ENCODE measurements at regions not wholly inside any gene's neighbourhood (a gene's known extent, or its start where the extent isn't known, plus 50 kb on each side); places are given as distances from the start of the nearest gene placed in this dataset.

- no peak for DNase-seq
These were observed 169.9 kb downstream of the BCL11A start for GRCh38 chr2:60383401-60384143.

GRCh38 chr2:60380411-60380810 lies 173.0 kb downstream of the BCL11A start:
- Histone ChIP-seq H3K79me2 (ENCODE audit: low read length) (no peaks in the 10 kb centered on the region), H2AFZ (ENCODE audit: low read length) (no peak overlapping the region), H3K27me3 (replicated peaks; ENCODE audit: insufficient read depth, low read length) (no peaks in the 10 kb centered on the region), H3K4me3 (ENCODE audit: low read length) (no peak overlapping the region), H3K4me2 (ENCODE audit: low read depth, low read length) (no peak overlapping the region), H3F3A (ENCODE audit: insufficient read depth, low read length) (no peaks in the 10 kb centered on the region), H3K9me3 (replicated peaks; ENCODE audit: insufficient read depth, low read length) (no peaks in the 10 kb centered on the region), H3K27ac (ENCODE audit: low read length) (no peak overlapping the region), H3K9ac (ENCODE audit: low read length) (no peak overlapping the region), H3K9me2 (replicated peaks; ENCODE audit: insufficient read depth, low read length) (no peaks in the 10 kb centered on the region), H3K36me3 (replicated peaks; ENCODE audit: insufficient read depth, low read length) (no peaks in the 10 kb centered on the region), H4K20me1 (ENCODE audit: insufficient read depth, low read length) (no peaks in the 10 kb centered on the region), H3K4me1 (ENCODE audit: low read length) (no peaks in the 10 kb centered on the region)
- no peak for DNase-seq
- TF ChIP-seq CTCF (IDR thresholded peaks at IDR 0.05; ENCODE audit: low read length) (no peak), EZH2 (optimal IDR thresholded peaks at IDR 0.05; ENCODE audit: low read depth, low read length) (no peak), EZH2phosphoT487 (IDR thresholded peaks at IDR 0.05; ENCODE audit: low read length) (no peak)

More at GRCh38 chr2:60383401-60384143, 169.9 kb downstream of the BCL11A start:
- no peak for TF ChIP-seq EZH2phosphoT487 (IDR thresholded peaks at IDR 0.05; ENCODE audit: low read length)
- no peak for TF ChIP-seq CTCF (IDR thresholded peaks at IDR 0.05; ENCODE audit: low read length)
- no peak for TF ChIP-seq EZH2 (optimal IDR thresholded peaks at IDR 0.05; ENCODE audit: low read depth, low read length)
- H3F3A ChIP-seq (ENCODE audit: insufficient read depth, low read length), result no peaks in the 10 kb centered on the region
- H3K4me1 ChIP-seq (ENCODE audit: low read length), result no peaks in the 10 kb centered on the region
- no peaks in the 10 kb centered on the region for H3K27me3 ChIP-seq (replicated peaks; ENCODE audit: insufficient read depth, low read length)
- no peaks in the 10 kb centered on the region for H3K79me2 ChIP-seq (ENCODE audit: low read length)
- H3K9ac ChIP-seq (ENCODE audit: low read length), result no peak overlapping the region
- no peak overlapping the region for H3K27ac ChIP-seq (ENCODE audit: low read length)
- no peaks in the 10 kb centered on the region for H3K9me3 ChIP-seq (replicated peaks; ENCODE audit: insufficient read depth, low read length)
- no peaks in the 10 kb centered on the region for H3K36me3 ChIP-seq (replicated peaks; ENCODE audit: insufficient read depth, low read length)
- no peaks in the 10 kb centered on the region for H4K20me1 ChIP-seq (ENCODE audit: insufficient read depth, low read length)
- H3K4me3 ChIP-seq (ENCODE audit: low read length), result no peak overlapping the region
- no peak overlapping the region for H2AFZ ChIP-seq (ENCODE audit: low read length)
- no peaks in the 10 kb centered on the region for H3K9me2 ChIP-seq (replicated peaks; ENCODE audit: insufficient read depth, low read length)
- H3K4me2 ChIP-seq (ENCODE audit: low read depth, low read length), result no peak overlapping the region

- Histone ChIP-seq H4K20me1 (ENCODE audit: insufficient read depth, low read length) (no peaks in the 10 kb centered on the region), H3F3A (ENCODE audit: insufficient read depth, low read length) (no peaks in the 10 kb centered on the region), H3K27ac (ENCODE audit: low read length) (no peak overlapping the region), H3K9me2 (replicated peaks; ENCODE audit: insufficient read depth, low read length) (no peaks in the 10 kb centered on the region), H3K4me2 (ENCODE audit: low read depth, low read length) (no peak overlapping the region), H3K36me3 (replicated peaks; ENCODE audit: insufficient read depth, low read length) (no peaks in the 10 kb centered on the region), H2AFZ (ENCODE audit: low read length) (0 out of 2 replicates have a peak overlapping the region, but pooled peaks have one; percentile 16), H3K9ac (ENCODE audit: low read length) (no peak overlapping the region), H3K4me1 (ENCODE audit: low read length) (no peaks in the 10 kb centered on the region), H3K9me3 (replicated peaks; ENCODE audit: insufficient read depth, low read length) (no peaks in the 10 kb centered on the region), H3K27me3 (replicated peaks; ENCODE audit: insufficient read depth, low read length) (no peaks in the 10 kb centered on the region), H3K79me2 (ENCODE audit: low read length) (no peaks in the 10 kb centered on the region), H3K4me3 (ENCODE audit: low read length) (no peak overlapping the region)
- TF ChIP-seq EZH2phosphoT487 (IDR thresholded peaks at IDR 0.05; ENCODE audit: low read length) (no peak), EZH2 (optimal IDR thresholded peaks at IDR 0.05; ENCODE audit: low read depth, low read length) (no peak), CTCF (IDR thresholded peaks at IDR 0.05; ENCODE audit: low read length) (no peak)
- DNase-seq, result no peak
These were observed 173.8 kb downstream of the BCL11A start for GRCh38 chr2:60379684-60380083.

All from MM.1S (cell line).